Stimulated activated naive CD4-positive, alpha-beta T cell treated with Interleukin-2 at 50 U/mL for 16 hours (primary cell): ENCODE measurements at regions not wholly inside any gene's neighbourhood (a gene's known extent, or its start where the extent isn't known, plus 50 kb on each side); places are given as distances from the start of the nearest gene placed in this dataset.

Source experiments
- DNase-seq: peaks from one replicate; lab custom pipeline; 2025; lab: John Stamatoyannopoulos, UW

GRCh38 chr2:6290217-6291015 is 575.3 kb downstream of the CMPK2 start:
- DNase-seq: no peak

DNA sequence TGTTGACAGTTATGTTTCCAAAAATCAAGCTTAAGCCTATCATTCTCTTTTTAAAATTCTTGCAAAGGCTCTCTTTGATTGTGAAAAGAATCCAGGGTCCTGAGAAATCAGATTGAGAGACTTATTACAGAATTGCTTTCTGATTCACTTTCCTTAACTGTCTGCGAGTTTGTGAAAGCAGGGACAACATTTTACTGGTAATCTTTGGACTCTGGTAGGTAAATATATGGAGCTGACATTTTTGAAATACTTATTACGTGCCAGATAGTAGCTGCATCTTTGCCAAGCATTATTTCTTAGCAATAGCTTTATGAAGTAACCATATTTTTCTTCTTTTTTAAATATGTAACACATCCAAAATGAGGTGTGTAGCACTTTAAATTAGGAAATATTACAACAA is 570.9 kb downstream of the CMPK2 start:
- no peak for DNase-seq

GRCh38 chr2:6297238-6297637 is 568.5 kb downstream of the CMPK2 start:
- no peak for DNase-seq

DNA sequence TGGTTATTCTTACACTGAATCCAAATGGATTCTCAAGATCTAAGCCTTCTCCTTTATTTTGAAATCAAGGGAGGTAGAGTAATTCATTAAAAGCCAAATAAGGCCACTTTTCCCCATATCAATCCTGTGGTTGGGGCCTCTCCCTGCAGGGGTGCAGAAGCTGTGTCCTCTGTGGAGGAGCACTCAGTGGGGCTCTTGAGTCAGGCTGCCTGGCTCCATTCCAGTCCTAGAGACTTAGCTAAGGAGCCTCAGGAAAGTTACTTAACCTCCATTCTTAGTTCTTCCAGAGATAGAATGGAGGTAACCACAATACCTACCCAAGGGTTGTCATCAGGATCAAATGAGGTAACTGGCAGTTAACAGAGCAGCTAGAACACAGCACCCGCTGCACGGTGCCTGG is 564.3 kb downstream of the CMPK2 start:
- DNase-seq: no peak

DNA sequence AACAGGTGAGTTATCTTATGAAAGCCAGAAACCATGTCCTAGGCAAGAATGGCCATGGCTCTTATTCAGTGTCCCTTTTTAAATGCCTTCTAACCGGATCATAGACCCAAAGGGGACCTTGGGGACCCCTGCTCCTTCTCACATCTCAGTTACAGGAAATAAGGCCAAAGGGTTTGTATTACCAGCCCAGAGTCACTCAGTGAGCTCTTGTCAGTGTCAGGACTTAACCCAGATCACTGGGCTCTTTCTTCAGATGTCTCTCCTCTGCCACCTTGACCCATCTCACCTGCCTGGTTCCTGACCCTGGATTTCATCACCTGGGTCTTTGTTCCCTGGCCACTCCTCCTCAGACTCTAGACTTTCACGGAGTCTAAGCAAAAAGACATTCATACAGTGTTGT is 556.7 kb downstream of the CMPK2 start:
- DNase-seq: no peak

GRCh38 chr2:6309415-6310255 is 556.1 kb downstream of the CMPK2 start:
- DNase-seq: no peak

DNA sequence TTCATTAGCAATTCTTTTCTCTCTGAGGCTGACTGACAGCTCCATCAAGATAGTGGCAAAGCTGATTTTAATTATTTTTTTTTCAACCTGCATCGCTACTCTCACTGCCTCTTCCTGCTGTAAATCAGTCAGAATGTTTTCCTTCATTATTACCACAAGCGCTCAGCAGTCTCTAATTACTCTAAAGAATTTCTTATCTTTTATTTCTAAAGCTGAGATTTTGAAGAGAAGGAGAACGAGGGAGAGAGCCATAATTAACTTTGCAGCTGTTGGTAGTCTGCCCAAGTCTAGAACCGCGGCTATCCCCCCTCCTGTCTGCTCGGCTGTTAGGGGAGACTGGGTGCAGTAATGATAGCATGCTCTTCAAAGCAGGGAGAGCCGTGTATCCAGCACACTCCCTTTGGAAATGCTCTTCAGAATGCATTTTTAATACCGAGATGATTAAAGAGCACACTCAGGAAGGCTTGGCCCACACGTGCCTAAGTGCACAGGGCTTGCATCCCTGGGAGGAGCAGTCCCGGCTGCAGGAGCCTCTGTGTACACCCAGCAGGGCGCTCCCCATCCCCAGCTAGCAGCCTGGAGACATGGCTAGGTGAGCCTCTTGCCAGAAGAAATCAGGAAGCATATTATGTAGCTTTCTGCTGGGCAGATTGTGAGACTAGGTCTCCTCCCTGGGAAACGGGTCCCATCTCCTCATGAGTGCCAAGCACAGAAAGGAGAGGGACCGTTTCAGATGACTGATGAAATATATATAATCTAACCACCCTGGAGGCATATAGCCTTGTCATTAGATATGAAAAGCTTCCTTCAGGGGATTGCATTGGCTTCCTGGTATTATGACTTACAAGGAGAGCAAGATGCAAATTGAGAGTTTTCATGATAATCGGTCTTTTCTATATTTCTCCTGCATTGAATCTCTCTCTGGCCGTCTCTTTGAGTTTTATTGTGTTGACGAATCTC is 555.2 kb downstream of the CMPK2 start:
- DNase-seq: no peak

DNA sequence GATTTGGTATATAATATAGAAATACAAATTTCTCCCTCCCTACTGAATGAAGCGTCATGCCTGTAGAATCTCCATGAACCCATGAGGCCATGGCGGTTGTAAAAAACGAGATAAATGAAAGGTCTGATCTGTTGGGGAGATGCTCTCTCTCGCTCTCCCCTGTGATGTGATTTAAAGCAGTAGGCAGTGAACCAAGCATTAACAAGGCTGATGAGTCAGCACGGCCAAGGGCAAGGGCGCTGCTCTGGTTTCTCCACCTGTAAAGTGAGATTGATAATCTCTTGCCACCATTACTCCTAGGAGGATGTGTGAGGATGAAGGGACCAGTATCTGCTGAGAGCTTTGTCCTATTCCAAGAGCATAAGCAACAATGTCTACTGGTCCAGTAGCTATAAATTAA is 553.3 kb downstream of the CMPK2 start:
- no peak for DNase-seq

DNA sequence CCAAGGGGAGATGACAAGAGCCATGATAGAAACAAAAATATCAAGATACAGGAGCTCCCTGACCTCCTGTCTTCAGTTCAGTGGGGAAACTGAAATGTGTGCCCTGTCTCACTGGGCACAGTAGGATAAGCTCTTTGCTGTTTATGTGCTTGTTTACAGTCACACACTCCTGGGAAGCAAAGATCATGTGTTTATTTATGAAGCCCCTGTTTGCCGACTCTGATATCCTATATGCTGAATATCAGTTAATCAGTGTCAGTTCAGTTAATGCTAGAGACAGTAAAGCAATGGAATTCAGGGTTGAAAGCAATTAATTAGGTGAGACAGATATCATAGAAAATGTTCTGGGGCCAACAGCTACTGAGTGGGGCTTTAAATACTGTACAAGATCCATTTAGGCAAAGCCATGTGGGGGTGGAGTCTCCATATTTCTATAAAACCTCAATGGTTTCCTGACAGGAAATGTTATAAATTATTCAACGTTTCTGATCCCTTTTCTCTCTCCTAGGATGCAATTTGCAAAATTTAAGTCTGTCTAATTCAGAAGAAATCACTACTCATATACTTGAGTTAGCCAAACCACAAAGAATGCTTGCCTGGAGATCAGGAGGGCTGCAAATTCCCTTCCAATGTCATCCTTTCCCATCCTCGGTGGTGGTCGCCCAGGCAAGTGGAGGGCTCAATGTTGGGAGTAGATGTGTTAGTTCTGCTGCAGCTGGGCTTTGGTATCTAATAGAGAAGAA is 551.3 kb downstream of the CMPK2 start:
- no peak for DNase-seq

DNA sequence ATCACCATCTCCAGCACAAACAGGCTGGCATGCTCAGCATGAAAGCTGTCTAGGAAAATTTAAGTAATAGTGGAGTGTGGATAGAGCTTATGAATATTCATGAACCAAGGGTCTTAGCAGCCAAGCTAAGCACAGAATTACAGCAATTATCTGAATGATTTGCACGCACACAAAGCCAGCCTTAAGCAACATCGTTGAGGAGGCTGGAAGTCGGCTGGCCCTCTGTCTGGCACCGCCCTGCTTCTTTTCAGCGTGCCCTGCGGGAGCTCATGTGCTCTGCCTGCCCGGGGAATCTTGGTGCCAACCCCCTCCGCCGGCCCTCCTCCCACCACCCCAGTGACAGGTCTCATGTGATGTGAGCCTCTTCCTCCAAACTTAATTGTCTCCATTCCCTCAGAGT is 540.1 kb downstream of the CMPK2 start:
- DNase-seq: no peak

- DNase-seq: no peak
Observed at GRCh38 chr2:6326958-6327357, 538.7 kb downstream of the CMPK2 start.

- DNase-seq: no peak
Observed at GRCh38 chr2:6336752-6337471, 528.8 kb downstream of the CMPK2 start.

GRCh38 chr2:6337472-6337820 is 528.3 kb downstream of the CMPK2 start:
- no peak for DNase-seq

GRCh38 chr2:6341588-6342129 is 524.0 kb downstream of the CMPK2 start:
- no peak for DNase-seq

DNA sequence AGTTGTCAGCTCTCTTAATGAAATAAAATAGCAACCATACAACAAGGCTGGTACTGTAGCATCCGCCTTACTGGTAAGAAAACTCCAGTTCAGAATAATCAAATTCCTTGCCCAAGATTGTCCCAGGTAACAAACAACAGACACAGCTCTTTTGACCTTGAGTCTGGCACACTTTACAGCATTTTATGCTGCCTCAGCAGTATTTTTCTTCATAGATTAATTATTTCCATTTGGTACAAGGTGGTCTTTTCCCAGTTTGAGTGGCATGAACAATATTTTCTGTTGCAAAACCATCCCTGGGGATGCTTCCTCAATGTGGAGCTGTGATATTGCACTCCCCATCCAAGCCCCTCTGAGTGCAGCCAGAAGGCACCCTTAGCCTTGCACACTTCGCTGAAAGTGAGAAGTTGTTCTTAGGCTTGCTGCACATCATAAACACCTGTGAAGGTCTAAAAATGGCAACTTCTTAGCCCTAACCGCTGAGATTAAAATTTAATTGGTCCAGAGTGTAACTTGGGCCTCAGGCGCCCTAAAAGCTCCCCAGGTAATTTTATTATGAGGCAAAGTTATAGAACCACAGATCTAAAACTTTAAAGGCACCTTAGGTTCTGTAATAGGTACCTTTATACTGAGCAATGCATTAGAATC is 523.3 kb downstream of the CMPK2 start:
- DNase-seq: no peak

- no peak for DNase-seq
Observed at GRCh38 chr2:6343076-6343475, 522.6 kb downstream of the CMPK2 start.

DNA sequence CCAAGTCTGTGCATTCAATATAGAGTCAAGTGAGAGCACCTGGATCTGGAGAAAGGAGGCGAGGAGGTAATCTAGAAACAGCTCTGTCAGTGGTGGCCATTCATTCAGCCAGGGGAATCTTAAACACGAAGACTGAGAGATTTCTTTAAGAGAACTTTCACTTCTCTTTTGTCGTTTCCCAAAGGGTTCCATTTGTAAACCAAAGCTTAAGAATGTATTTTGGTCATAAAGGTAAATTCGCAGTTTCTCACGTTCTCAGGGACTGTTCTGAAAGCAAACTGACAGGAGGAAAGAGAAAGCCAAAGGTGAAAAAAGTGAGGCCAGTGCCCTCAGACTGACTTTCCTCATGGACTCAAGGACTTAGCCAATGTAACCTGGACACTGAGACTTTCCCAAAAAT is 513.5 kb downstream of the CMPK2 start:
- no peak for DNase-seq

- DNase-seq: no peak
Observed at GRCh38 chr2:6352906-6353515, 512.7 kb downstream of the CMPK2 start.

DNA sequence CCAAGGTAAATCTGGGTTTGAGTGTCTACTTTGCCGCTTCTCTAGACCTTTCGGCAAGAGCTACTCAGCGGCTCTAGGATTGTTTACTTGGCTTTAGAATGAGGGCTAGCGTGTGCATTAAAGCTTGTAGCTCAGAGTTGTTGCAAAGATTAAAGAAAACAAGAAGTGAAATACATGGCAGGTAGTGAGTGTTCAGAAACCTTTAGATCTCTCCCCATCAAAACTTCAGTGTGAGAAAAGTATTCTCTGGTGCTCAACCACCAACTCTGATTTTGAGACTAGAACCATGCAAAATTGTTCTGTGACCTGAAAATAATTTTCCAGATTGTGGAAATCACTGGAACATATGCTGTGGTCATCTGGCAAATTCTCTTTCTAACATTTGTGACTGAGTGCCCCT is 512.0 kb downstream of the CMPK2 start:
- DNase-seq: no peak

DNA sequence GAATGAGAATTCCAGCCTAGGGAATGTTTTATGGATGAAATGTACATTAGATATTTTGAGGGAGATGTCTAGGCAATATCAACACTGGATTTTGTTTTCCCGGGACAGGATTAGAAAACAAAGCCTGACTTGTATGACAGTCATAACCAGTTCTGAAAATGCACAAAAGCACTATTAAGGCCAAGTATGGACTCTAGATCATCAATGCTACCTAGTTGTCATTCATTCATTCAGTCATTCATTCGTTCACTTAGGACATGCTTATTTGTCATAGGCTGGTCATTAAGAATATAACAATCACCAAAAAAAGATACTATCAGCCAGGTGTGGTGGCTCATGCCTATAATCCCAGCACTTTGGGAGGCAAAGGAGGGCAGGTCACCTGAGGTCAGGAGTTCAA is 511.2 kb downstream of the CMPK2 start:
- no peak for DNase-seq
